ENCODE measurements at regions not wholly inside any gene's neighbourhood (a gene's known extent, or its start where the extent isn't known, plus 50 kb on each side); places are given as distances from the start of the nearest gene placed in this dataset.

DNA sequence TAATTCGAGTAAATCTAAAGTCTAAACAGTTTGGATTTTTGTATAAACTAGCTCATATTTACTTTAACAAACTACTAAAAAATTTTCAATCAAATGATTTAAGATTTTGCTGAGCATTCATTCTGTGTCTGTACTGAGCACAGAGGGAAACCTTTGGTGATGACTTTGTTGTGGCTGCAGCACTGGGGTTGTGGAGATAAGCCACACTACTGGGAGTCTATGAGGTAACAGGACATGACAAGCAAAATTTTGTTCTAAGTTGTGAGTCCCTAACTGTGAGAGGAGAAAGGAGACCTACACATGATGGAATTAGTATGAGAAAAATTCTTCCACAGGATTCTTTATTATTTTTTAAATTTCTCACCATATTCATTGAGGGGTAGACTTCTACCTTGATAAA lies 933.7 kb upstream of the LRATD1 start:
- in situ Hi-C loops (cut with MboI) (no loop called here), intact Hi-C loops (cut with micrococcal nuclease; ENCODE audit: unreplicated experiment) (no loop called here)
- ATAC-seq (no peak), FAIRE-seq (no peak), DNase-seq (ENCODE audit: low read depth, low spot score) (no peak)
- H3K9ac ChIP-seq (ENCODE audit: control insufficient read depth, insufficient read depth, low read length): no peak overlapping the region
- H3K4me1 ChIP-seq (ENCODE audit: control insufficient read depth, insufficient read depth, low read length): no peaks in the 10 kb centered on the region
- BruUV-seq (replicated peaks): no TSS peak
- H3K4me3 ChIP-seq: no peak overlapping the region
- ChIA-PET CTCF (no interaction called here), POLR2A (no interaction called here), SMC1A (ENCODE audit: uncharacterized antibody, unreplicated experiment) (interaction anchor here (0.8 to 1.3 kb wide), 4 partner anchors 11 to 103 kb away, joined by 3 read pairs; no protein-coding TSS in a partner anchor), RAD21 (ENCODE audit: unreplicated experiment) (interaction anchor here (0.7 kb wide), 1 partner anchor 111 kb away, joined by 3 read pairs; no protein-coding TSS in a partner anchor)
- H2AFZ ChIP-seq (ENCODE audit: control insufficient read depth, low read depth, low read length): no peak overlapping the region
- no peak overlapping the region for H3K27ac ChIP-seq (ENCODE audit: control insufficient read depth, insufficient read depth)
- H3K79me2 ChIP-seq (ENCODE audit: control insufficient read depth, insufficient read depth, low read length): no peaks in the 10 kb centered on the region
- H3K27me3 ChIP-seq (replicated peaks in 1 of 2; ENCODE audit: control insufficient read depth in 2 of 2, insufficient read depth in 2 of 2, low read length in 1 of 2): no peaks in the 10 kb centered on the region
- H3K9me3 ChIP-seq (replicated peaks; ENCODE audit: control insufficient read depth, insufficient read depth, low read length): no peaks in the 10 kb centered on the region; the same call in 2 of the 3 replicates
- no peaks in the 10 kb centered on the region for H3K36me3 ChIP-seq (ENCODE audit: control insufficient read depth in 2 of 2, insufficient read depth in 2 of 2, low read length in 1 of 2)
- WGBS (ENCODE audit: insufficient coverage, insufficient replicate concordance, low lambda C conversion rate, missing lambda C conversion rate): 5% methylated on average over 1 of the region's 1 CpG
- H3K4me2 ChIP-seq (ENCODE audit: control insufficient read depth, insufficient read depth): no peak overlapping the region
- H4K20me1 ChIP-seq (ENCODE audit: control insufficient read depth, insufficient read depth): no peaks in the 10 kb centered on the region
- no peak for TF ChIP-seq PAX8 (IDR thresholded peaks at IDR 0.05)
- TF ChIP-seq MEF2A (IDR thresholded peaks at IDR 0.05; ENCODE audit: insufficient read depth, low read depth, low read length): no peak
- no peak for TF ChIP-seq TAF1 (IDR thresholded peaks at IDR 0.05; ENCODE audit: borderline replicate concordance, low read depth, low read length)
- TF ChIP-seq, protein P1, sequence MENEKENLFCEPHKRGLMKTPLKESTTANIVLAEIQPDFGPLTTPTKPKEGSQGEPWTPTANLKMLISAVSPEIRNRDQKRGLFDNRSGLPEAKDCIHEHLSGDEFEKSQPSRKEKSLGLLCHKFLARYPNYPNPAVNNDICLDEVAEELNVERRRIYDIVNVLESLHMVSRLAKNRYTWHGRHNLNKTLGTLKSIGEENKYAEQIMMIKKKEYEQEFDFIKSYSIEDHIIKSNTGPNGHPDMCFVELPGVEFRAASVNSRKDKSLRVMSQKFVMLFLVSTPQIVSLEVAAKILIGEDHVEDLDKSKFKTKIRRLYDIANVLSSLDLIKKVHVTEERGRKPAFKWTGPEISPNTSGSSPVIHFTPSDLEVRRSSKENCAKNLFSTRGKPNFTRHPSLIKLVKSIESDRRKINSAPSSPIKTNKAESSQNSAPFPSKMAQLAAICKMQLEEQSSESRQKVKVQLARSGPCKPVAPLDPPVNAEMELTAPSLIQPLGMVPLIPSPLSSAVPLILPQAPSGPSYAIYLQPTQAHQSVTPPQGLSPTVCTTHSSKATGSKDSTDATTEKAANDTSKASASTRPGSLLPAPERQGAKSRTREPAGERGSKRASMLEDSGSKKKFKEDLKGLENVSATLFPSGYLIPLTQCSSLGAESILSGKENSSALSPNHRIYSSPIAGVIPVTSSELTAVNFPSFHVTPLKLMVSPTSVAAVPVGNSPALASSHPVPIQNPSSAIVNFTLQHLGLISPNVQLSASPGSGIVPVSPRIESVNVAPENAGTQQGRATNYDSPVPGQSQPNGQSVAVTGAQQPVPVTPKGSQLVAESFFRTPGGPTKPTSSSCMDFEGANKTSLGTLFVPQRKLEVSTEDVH (IDR thresholded peaks at IDR 0.05; ENCODE audit: low read depth, partially characterized antibody): no peak
- TF ChIP-seq BRCA1 (IDR thresholded peaks at IDR 0.05; ENCODE audit: low read depth, low read length): no peak
- no peak for TF ChIP-seq ATF7 (IDR thresholded peaks at IDR 0.05; ENCODE audit: low read depth)
- TF ChIP-seq ZZZ3 (IDR thresholded peaks at IDR 0.05; ENCODE audit: control insufficient read depth, insufficient read length, low read depth): no peak
- TF ChIP-seq, protein P2, sequence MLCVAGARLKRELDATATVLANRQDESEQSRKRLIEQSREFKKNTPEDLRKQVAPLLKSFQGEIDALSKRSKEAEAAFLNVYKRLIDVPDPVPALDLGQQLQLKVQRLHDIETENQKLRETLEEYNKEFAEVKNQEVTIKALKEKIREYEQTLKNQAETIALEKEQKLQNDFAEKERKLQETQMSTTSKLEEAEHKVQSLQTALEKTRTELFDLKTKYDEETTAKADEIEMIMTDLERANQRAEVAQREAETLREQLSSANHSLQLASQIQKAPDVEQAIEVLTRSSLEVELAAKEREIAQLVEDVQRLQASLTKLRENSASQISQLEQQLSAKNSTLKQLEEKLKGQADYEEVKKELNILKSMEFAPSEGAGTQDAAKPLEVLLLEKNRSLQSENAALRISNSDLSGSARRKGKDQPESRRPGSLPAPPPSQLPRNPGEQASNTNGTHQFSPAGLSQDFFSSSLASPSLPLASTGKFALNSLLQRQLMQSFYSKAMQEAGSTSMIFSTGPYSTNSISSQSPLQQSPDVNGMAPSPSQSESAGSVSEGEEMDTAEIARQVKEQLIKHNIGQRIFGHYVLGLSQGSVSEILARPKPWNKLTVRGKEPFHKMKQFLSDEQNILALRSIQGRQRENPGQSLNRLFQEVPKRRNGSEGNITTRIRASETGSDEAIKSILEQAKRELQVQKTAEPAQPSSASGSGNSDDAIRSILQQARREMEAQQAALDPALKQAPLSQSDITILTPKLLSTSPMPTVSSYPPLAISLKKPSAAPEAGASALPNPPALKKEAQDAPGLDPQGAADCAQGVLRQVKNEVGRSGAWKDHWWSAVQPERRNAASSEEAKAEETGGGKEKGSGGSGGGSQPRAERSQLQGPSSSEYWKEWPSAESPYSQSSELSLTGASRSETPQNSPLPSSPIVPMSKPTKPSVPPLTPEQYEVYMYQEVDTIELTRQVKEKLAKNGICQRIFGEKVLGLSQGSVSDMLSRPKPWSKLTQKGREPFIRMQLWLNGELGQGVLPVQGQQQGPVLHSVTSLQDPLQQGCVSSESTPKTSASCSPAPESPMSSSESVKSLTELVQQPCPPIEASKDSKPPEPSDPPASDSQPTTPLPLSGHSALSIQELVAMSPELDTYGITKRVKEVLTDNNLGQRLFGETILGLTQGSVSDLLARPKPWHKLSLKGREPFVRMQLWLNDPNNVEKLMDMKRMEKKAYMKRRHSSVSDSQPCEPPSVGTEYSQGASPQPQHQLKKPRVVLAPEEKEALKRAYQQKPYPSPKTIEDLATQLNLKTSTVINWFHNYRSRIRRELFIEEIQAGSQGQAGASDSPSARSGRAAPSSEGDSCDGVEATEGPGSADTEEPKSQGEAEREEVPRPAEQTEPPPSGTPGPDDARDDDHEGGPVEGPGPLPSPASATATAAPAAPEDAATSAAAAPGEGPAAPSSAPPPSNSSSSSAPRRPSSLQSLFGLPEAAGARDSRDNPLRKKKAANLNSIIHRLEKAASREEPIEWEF (IDR thresholded peaks at IDR 0.05; ENCODE audit: insufficient replicate concordance, low read depth, low read length): no peak
- no peak for TF ChIP-seq TCF7 (IDR thresholded peaks at IDR 0.05; ENCODE audit: borderline replicate concordance)
- TF ChIP-seq ZNF217 (IDR thresholded peaks at IDR 0.05): no peak
- TF ChIP-seq, protein P3, sequence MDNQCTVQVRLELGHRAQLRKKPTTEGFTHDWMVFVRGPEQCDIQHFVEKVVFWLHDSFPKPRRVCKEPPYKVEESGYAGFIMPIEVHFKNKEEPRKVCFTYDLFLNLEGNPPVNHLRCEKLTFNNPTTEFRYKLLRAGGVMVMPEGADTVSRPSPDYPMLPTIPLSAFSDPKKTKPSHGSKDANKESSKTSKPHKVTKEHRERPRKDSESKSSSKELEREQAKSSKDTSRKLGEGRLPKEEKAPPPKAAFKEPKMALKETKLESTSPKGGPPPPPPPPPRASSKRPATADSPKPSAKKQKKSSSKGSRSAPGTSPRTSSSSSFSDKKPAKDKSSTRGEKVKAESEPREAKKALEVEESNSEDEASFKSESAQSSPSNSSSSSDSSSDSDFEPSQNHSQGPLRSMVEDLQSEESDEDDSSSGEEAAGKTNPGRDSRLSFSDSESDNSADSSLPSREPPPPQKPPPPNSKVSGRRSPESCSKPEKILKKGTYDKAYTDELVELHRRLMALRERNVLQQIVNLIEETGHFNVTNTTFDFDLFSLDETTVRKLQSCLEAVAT (IDR thresholded peaks at IDR 0.05): no peak
- TF ChIP-seq ZNF622 (IDR thresholded peaks at IDR 0.05): no peak
- TF ChIP-seq NRF1 (conservative IDR thresholded peaks at IDR 0.05; ENCODE audit: low read depth, low read length): no peak
- TF ChIP-seq CHD4 (IDR thresholded peaks at IDR 0.05): no peak
- TF ChIP-seq JUNB (IDR thresholded peaks at IDR 0.05): no peak
- TF ChIP-seq HCFC1 (IDR thresholded peaks at IDR 0.05; ENCODE audit: low read length): no peak
- TF ChIP-seq SP1 (IDR thresholded peaks at IDR 0.05; ENCODE audit: low read depth, low read length): no peak
- TF ChIP-seq POLR2AphosphoS5 (IDR thresholded peaks at IDR 0.05; ENCODE audit: low read length): no peak
